OCI-LY1 (cell line): ENCODE measurements at regions not wholly inside any gene's neighbourhood (a gene's known extent, or its start where the extent isn't known, plus 50 kb on each side); places are given as distances from the start of the nearest gene placed in this dataset.

Experiments
- CTCF ChIP-seq: fragments of 200-600 bp; sonication (generic), shearing (Covaris generic); IDR thresholded peaks from 2 replicates; pipeline ENCODE4 v1.5.1; 2017; ENCODE audit warnings: mild to moderate bottlenecking, antibody characterized with exemption, low read length, moderate library complexity, mixed read lengths
- EZH2 ChIP-seq: fragments of 200-600 bp; sonication (generic), shearing (Covaris generic); IDR thresholded peaks from 2 replicates; pipeline ENCODE4 v1.8.0; 2017; ENCODE audit warnings: borderline replicate concordance, mixed run types, mild to moderate bottlenecking, antibody characterized with exemption, low read length, moderate library complexity, mixed read lengths

GRCh38 chr7:12923971-12924370 lies 236.5 kb downstream of the ARL4A start:
- no peak for TF ChIP-seq CTCF
- TF ChIP-seq EZH2 = no peak
